Memory B cell (primary cell): ENCODE measurements at regions not wholly inside any gene's neighbourhood (a gene's known extent, or its start where the extent isn't known, plus 50 kb on each side); places are given as distances from the start of the nearest gene placed in this dataset.

ENCODE experiments used
- ATAC-seq: fragments of 150-1000 bp; cut with Tn5 transposase; 2 replicates; pipeline ENCODE4 v1.10.0; 2021; ENCODE audit warnings: low read depth, mild to moderate bottlenecking, moderate library complexity
- DNase-seq, 2 donors: peaks; one replicate each; pipeline ENCODE4 v3.0.0; 2022; ENCODE audit warnings: low spot score in 2 of 2
- H3K27ac Mint-ChIP-seq: one replicate; pipeline ENCODE4 v1.8.0; 2022; ENCODE audit warnings: mild to moderate bottlenecking, moderate library complexity, mixed read lengths
- H3K27me3 Mint-ChIP-seq: one replicate; pipeline ENCODE4 v1.8.0; 2022; ENCODE audit warnings: mixed read lengths
- H3K36me3 Mint-ChIP-seq: one replicate; pipeline ENCODE4 v1.8.0; 2022; ENCODE audit warnings: mild to moderate bottlenecking, mixed read lengths
- H3K4me1 Mint-ChIP-seq: one replicate; pipeline ENCODE4 v1.8.0; 2022; ENCODE audit warnings: mixed read lengths
- H3K4me3 Mint-ChIP-seq: one replicate; pipeline ENCODE4 v1.8.0; 2022; ENCODE audit warnings: mild to moderate bottlenecking, moderate library complexity, mixed read lengths
- H3K9me3 Mint-ChIP-seq: one replicate; pipeline ENCODE4 v1.8.0; 2022; ENCODE audit warnings: mixed read lengths

- Mint-ChIP-seq H3K4me1 (no peaks in the 10 kb centered on the region), H3K9me3 (peaks cover 2% of the 10 kb centered on the region), H3K27ac (no peak overlapping the region), H3K4me3 (no peak overlapping the region), H3K27me3 (no peaks in the 10 kb centered on the region), H3K36me3 (peaks cover 2% of the 10 kb centered on the region)
- DNase-seq (no peak), ATAC-seq (no peak)
These were observed 435.6 kb upstream of the GYPC start for GRCh38 chr2:126220331-126220730.

- H3K4me3 Mint-ChIP-seq = no peak overlapping the region
- peaks cover 2% of the 10 kb centered on the region for H3K36me3 Mint-ChIP-seq
- no peak overlapping the region for H3K27ac Mint-ChIP-seq
- ATAC-seq (no peak), DNase-seq (no peak)
- no peaks in the 10 kb centered on the region for H3K27me3 Mint-ChIP-seq
- peaks cover 2% of the 10 kb centered on the region for H3K9me3 Mint-ChIP-seq
- H3K4me1 Mint-ChIP-seq = no peaks in the 10 kb centered on the region
These were observed 434.5 kb upstream of the GYPC start for GRCh38 chr2:126221506-126221905.

GRCh38 chr2:126222278-126222677, 433.7 kb upstream of the GYPC start:
- H3K4me1 Mint-ChIP-seq = no peaks in the 10 kb centered on the region
- H3K27me3 Mint-ChIP-seq = no peaks in the 10 kb centered on the region
- DNase-seq (no peak), ATAC-seq (no peak)
- H3K4me3 Mint-ChIP-seq = no peak overlapping the region
- H3K9me3 Mint-ChIP-seq = peaks cover 2% of the 10 kb centered on the region
- H3K27ac Mint-ChIP-seq = no peak overlapping the region
- peaks cover 2% of the 10 kb centered on the region for H3K36me3 Mint-ChIP-seq

- Mint-ChIP-seq H3K27ac (no peak overlapping the region), H3K4me3 (no peak overlapping the region), H3K4me1 (no peaks in the 10 kb centered on the region), H3K9me3 (peaks cover 12% of the 10 kb centered on the region), H3K27me3 (no peaks in the 10 kb centered on the region), H3K36me3 (no peaks in the 10 kb centered on the region)
- ATAC-seq (no peak), DNase-seq (no peak)
These were observed 431.2 kb upstream of the GYPC start for GRCh38 chr2:126224776-126225175.

- Mint-ChIP-seq H3K4me1 (no peaks in the 10 kb centered on the region), H3K27me3 (no peaks in the 10 kb centered on the region), H3K9me3 (peaks cover 16% of the 10 kb centered on the region), H3K4me3 (no peak overlapping the region), H3K36me3 (no peaks in the 10 kb centered on the region), H3K27ac (no peak overlapping the region)
- DNase-seq (no peak), ATAC-seq (no peak)
These were observed 428.7 kb upstream of the GYPC start for GRCh38 chr2:126227250-126227649.

GRCh38 chr2:126228531-126228930, 427.4 kb upstream of the GYPC start:
- no peak for DNase-seq
- no peak overlapping the region for H3K27ac Mint-ChIP-seq
- H3K4me3 Mint-ChIP-seq = no peak overlapping the region
- no peak for ATAC-seq
- H3K4me1 Mint-ChIP-seq = no peaks in the 10 kb centered on the region
- H3K9me3 Mint-ChIP-seq = peaks cover 16% of the 10 kb centered on the region
- no peaks in the 10 kb centered on the region for H3K27me3 Mint-ChIP-seq
- no peaks in the 10 kb centered on the region for H3K36me3 Mint-ChIP-seq

GRCh38 chr2:126238251-126238650, 417.7 kb upstream of the GYPC start:
- Mint-ChIP-seq H3K4me3 (no peak overlapping the region), H3K27me3 (no peaks in the 10 kb centered on the region), H3K27ac (no peak overlapping the region), H3K9me3 (peaks cover 1% of the 10 kb centered on the region), H3K36me3 (no peaks in the 10 kb centered on the region), H3K4me1 (no peaks in the 10 kb centered on the region)
- DNase-seq (no peak), ATAC-seq (no peak)

GRCh38 chr2:126239320-126239955, 416.5 kb upstream of the GYPC start:
- no peak overlapping the region for H3K4me3 Mint-ChIP-seq
- no peaks in the 10 kb centered on the region for H3K36me3 Mint-ChIP-seq
- H3K27me3 Mint-ChIP-seq = no peaks in the 10 kb centered on the region
- H3K9me3 Mint-ChIP-seq = peaks cover 1% of the 10 kb centered on the region
- H3K4me1 Mint-ChIP-seq = no peaks in the 10 kb centered on the region
- ATAC-seq (no peak), DNase-seq (no peak)
- H3K27ac Mint-ChIP-seq = no peak overlapping the region

- Mint-ChIP-seq H3K36me3 (no peaks in the 10 kb centered on the region), H3K4me1 (no peaks in the 10 kb centered on the region), H3K4me3 (no peak overlapping the region), H3K27ac (no peak overlapping the region), H3K9me3 (peaks cover 1% of the 10 kb centered on the region), H3K27me3 (no peaks in the 10 kb centered on the region)
- no peak for DNase-seq
- ATAC-seq = no peak
These were observed 415.0 kb upstream of the GYPC start for GRCh38 chr2:126241001-126241400.

- no peak overlapping the region for H3K4me3 Mint-ChIP-seq
- H3K27ac Mint-ChIP-seq = no peak overlapping the region
- no peaks in the 10 kb centered on the region for H3K4me1 Mint-ChIP-seq
- H3K27me3 Mint-ChIP-seq = no peaks in the 10 kb centered on the region
- no peaks in the 10 kb centered on the region for H3K36me3 Mint-ChIP-seq
- no peak for DNase-seq
- no peak for ATAC-seq
- H3K9me3 Mint-ChIP-seq = peaks cover 1% of the 10 kb centered on the region
These were observed 414.5 kb upstream of the GYPC start for GRCh38 chr2:126241411-126241810.

GRCh38 chr2:126244937-126245336, 411.0 kb upstream of the GYPC start:
- ATAC-seq = no peak
- H3K9me3 Mint-ChIP-seq = no peaks in the 10 kb centered on the region
- no peak for DNase-seq

GRCh38 chr2:126253669-126254068, 402.3 kb upstream of the GYPC start:
- DNase-seq (no peak), ATAC-seq (no peak)
- Mint-ChIP-seq H3K36me3 (no peaks in the 10 kb centered on the region), H3K27me3 (no peaks in the 10 kb centered on the region), H3K4me1 (no peaks in the 10 kb centered on the region), H3K9me3 (peaks cover 2% of the 10 kb centered on the region), H3K4me3 (no peak overlapping the region), H3K27ac (no peak overlapping the region)

More at GRCh38 chr2:126244937-126245336, 411.0 kb upstream of the GYPC start:
- Mint-ChIP-seq H3K27me3 (no peaks in the 10 kb centered on the region), H3K4me3 (no peak overlapping the region), H3K27ac (no peak overlapping the region), H3K36me3 (no peaks in the 10 kb centered on the region), H3K4me1 (no peaks in the 10 kb centered on the region)

- H3K36me3 Mint-ChIP-seq = no peaks in the 10 kb centered on the region
- DNase-seq = no peak
- H3K27ac Mint-ChIP-seq = no peak overlapping the region
- no peaks in the 10 kb centered on the region for H3K4me1 Mint-ChIP-seq
- no peak overlapping the region for H3K4me3 Mint-ChIP-seq
- no peak for ATAC-seq
- no peaks in the 10 kb centered on the region for H3K27me3 Mint-ChIP-seq
- H3K9me3 Mint-ChIP-seq = no peaks in the 10 kb centered on the region
These were observed 391.3 kb upstream of the GYPC start for GRCh38 chr2:126264625-126265024.

- DNase-seq = no peak
- peaks cover 1% of the 10 kb centered on the region for H3K9me3 Mint-ChIP-seq
- no peak for ATAC-seq
- H3K36me3 Mint-ChIP-seq = no peaks in the 10 kb centered on the region
- H3K27me3 Mint-ChIP-seq = no peaks in the 10 kb centered on the region
- H3K4me3 Mint-ChIP-seq = no peak overlapping the region
- no peaks in the 10 kb centered on the region for H3K4me1 Mint-ChIP-seq
- H3K27ac Mint-ChIP-seq = no peak overlapping the region
These were observed 386.0 kb upstream of the GYPC start for GRCh38 chr2:126269911-126270310.

- DNase-seq (no peak), ATAC-seq (no peak)
- no peak overlapping the region for H3K4me3 Mint-ChIP-seq
- peaks cover 1% of the 10 kb centered on the region for H3K9me3 Mint-ChIP-seq
- no peaks in the 10 kb centered on the region for H3K36me3 Mint-ChIP-seq
- H3K27ac Mint-ChIP-seq = no peak overlapping the region
- H3K4me1 Mint-ChIP-seq = no peaks in the 10 kb centered on the region
- H3K27me3 Mint-ChIP-seq = no peaks in the 10 kb centered on the region
These were observed 385.4 kb upstream of the GYPC start for GRCh38 chr2:126270587-126270986.
